GM10266 (cell line): ENCODE measurements at regions not wholly inside any gene's neighbourhood (a gene's known extent, or its start where the extent isn't known, plus 50 kb on each side); places are given as distances from the start of the nearest gene placed in this dataset.
"Not testable (repeated sequence)": the region's sequence is repeated elsewhere in the genome, so short reads cannot be mapped to it uniquely, and the experiment has no call there.

ENCODE experiments used
- DNase-seq: peaks from one replicate; pipeline ENCODE4 v3.0.0; 2012; ENCODE audit errors: extremely low spot score
- CTCF ChIP-seq: IDR thresholded peaks from 2 replicates; pipeline ENCODE4 v1.5.1; 2012; ENCODE audit warnings: mild to moderate bottlenecking, low read depth; ENCODE audit not compliant: control insufficient read depth, insufficient read depth; ENCODE audit errors: missing control alignments

GRCh38 chr3:110436209-110436608 lies 635.4 kb upstream of the NECTIN3 start:
- no peak for DNase-seq
- no peak for TF ChIP-seq CTCF

GRCh38 chr3:110440066-110440653 lies 631.5 kb upstream of the NECTIN3 start:
- not testable (repeated sequence) for DNase-seq

- no peak for DNase-seq
- no peak for TF ChIP-seq CTCF
Measured at GRCh38 chr3:110454066-110454465, 617.5 kb upstream of the NECTIN3 start.

GRCh38 chr3:110456001-110456400 lies 615.6 kb upstream of the NECTIN3 start:
- no peak for DNase-seq
- no peak for TF ChIP-seq CTCF

- TF ChIP-seq CTCF: no peak
- DNase-seq: no peak
Measured at GRCh38 chr3:110456438-110457138, 615.0 kb upstream of the NECTIN3 start.

GRCh38 chr3:110457508-110457907 lies 614.1 kb upstream of the NECTIN3 start:
- no peak for DNase-seq
- no peak for TF ChIP-seq CTCF

GRCh38 chr3:110459021-110459420 lies 612.6 kb upstream of the NECTIN3 start:
- TF ChIP-seq CTCF: no peak
- no peak for DNase-seq
